IMR-90 (cell line): ENCODE measurements at regions not wholly inside any gene's neighbourhood (a gene's known extent, or its start where the extent isn't known, plus 50 kb on each side); places are given as distances from the start of the nearest gene placed in this dataset.

Source experiments
- ATAC-seq: fragments of 200-7000 bp; cut with Tn5 transposase; 2 replicates; pipeline ENCODE4 v1.9.1; 2020; ENCODE audit warnings: low read depth, mild to moderate bottlenecking, moderate library complexity
- BruUV-seq: library from RNA; stranded (reverse); fragments of 400-500 nt; replicated peaks from 2 replicates; lab custom pipeline; 2021; lab: Mats Ljungman, UMichigan
- CTCF ChIA-PET: fragments of 300-600 bp; formaldehyde crosslinking; extraction: SDS; loops from one replicate; lab custom pipeline; 2021; ENCODE audit warnings: antibody characterized with exemption; lab: Yijun Ruan, JAX
- POLR2A ChIA-PET: fragments of 300-600 bp; sonication (Branson Sonifier 250); formaldehyde crosslinking; loops from one replicate; lab custom pipeline; 2022; ENCODE audit warnings: antibody characterized with exemption; ENCODE audit not compliant: unreplicated experiment; lab: Charles Lee
- DNase-seq: peaks from one replicate; pipeline ENCODE4 v3.0.0; 2013
- H2AFZ ChIP-seq: replicated peaks from 2 replicates; pipeline ENCODE3; 2013; ENCODE audit warnings: low read length, mild to moderate bottlenecking; ENCODE audit not compliant: poor library complexity
- H2AK5ac ChIP-seq: 2 replicates; pipeline ENCODE4 v1.6.1; 2013; ENCODE audit warnings: low read depth, low read length, inconsistent platforms
- H2AK9ac ChIP-seq: replicated peaks from 2 replicates; pipeline ENCODE3; 2013; ENCODE audit warnings: mild to moderate bottlenecking, low read depth, low read length, moderate library complexity; ENCODE audit not compliant: poor library complexity
- H2BK120ac ChIP-seq: 2 replicates; pipeline ENCODE4 v1.6.1; 2013; ENCODE audit warnings: low read depth, low read length, inconsistent platforms
- H2BK15ac ChIP-seq: 3 replicates; pipeline ENCODE4 v1.6.1; 2013; ENCODE audit warnings: low read depth, low read length, inconsistent platforms
- H2BK20ac ChIP-seq: 2 replicates; pipeline ENCODE4 v1.6.1; 2013; ENCODE audit warnings: low read depth, mild to moderate bottlenecking, inconsistent platforms, low read length, moderate library complexity
- H2BK5ac ChIP-seq: 2 replicates; pipeline ENCODE4 v1.6.1; 2013; ENCODE audit warnings: mild to moderate bottlenecking, low read depth, low read length, inconsistent platforms; ENCODE audit not compliant: poor library complexity, severe bottlenecking
- H3K14ac ChIP-seq: replicated peaks from 2 replicates; pipeline ENCODE4 v1.6.1; 2013; ENCODE audit warnings: low read depth, low read length, inconsistent platforms
- H3K18ac ChIP-seq: 2 replicates; pipeline ENCODE4 v1.6.1; 2013; ENCODE audit warnings: low read depth, low read length, control low read depth
- H3K23ac ChIP-seq: 2 replicates; pipeline ENCODE4 v1.6.1; 2013; ENCODE audit warnings: low read depth, low read length, inconsistent platforms
- H3K27ac ChIP-seq: 2 replicates; pipeline ENCODE4 v1.5.1; 2013; ENCODE audit warnings: mild to moderate bottlenecking, control low read depth, low read length; ENCODE audit not compliant: insufficient read depth
- H3K27me3 ChIP-seq: 2 replicates; pipeline ENCODE4 v1.6.1; 2013; ENCODE audit warnings: low read length; ENCODE audit not compliant: control insufficient read depth, insufficient read depth
- H3K36me3 ChIP-seq: 2 replicates; pipeline ENCODE4 v1.6.1; 2013; ENCODE audit warnings: low read length, mixed read lengths; ENCODE audit not compliant: control insufficient read depth, insufficient read depth
- H3K4ac ChIP-seq: 2 replicates; pipeline ENCODE4 v1.6.1; 2013; ENCODE audit warnings: low read depth, low read length, inconsistent platforms
- H3K4me1 ChIP-seq: 2 replicates; pipeline ENCODE4 v1.6.1; 2013; ENCODE audit warnings: low read length, mixed read lengths; ENCODE audit not compliant: control insufficient read depth, insufficient read depth
- H3K4me2 ChIP-seq: 2 replicates; pipeline ENCODE4 v1.6.1; 2013; ENCODE audit warnings: low read depth, mild to moderate bottlenecking, control low read depth, low read length, moderate library complexity
- H3K4me3 ChIP-seq: 2 replicates; pipeline ENCODE4 v1.5.1; 2013; ENCODE audit warnings: low read depth, mild to moderate bottlenecking, control low read depth, low read length, moderate library complexity; ENCODE audit not compliant: insufficient read depth
- H3K56ac ChIP-seq: 2 replicates; pipeline ENCODE4 v1.6.1; 2013; ENCODE audit warnings: low read length, inconsistent platforms; ENCODE audit not compliant: insufficient read depth; ENCODE audit errors: extremely low read depth
- H3K79me1 ChIP-seq, 2 experiments: 2 replicates each; pipeline ENCODE4 v1.6.1; 2013; ENCODE audit warnings: low read length in 2 of 2, inconsistent platforms in 1 of 2, low read depth in 1 of 2
- H3K9ac ChIP-seq: 2 replicates; pipeline ENCODE4 v1.6.1; 2013; ENCODE audit warnings: low read depth, low read length, control low read depth
- H3K9me1 ChIP-seq: 2 replicates; pipeline ENCODE4 v1.6.1; 2013; ENCODE audit warnings: low read length, inconsistent platforms; ENCODE audit not compliant: insufficient read depth
- H3K9me3 ChIP-seq: 2 replicates; pipeline ENCODE4 v1.6.1; 2013; ENCODE audit warnings: low read length; ENCODE audit not compliant: control insufficient read depth, insufficient read depth
- H4K20me1 ChIP-seq: 2 replicates; pipeline ENCODE4 v1.6.1; 2013; ENCODE audit warnings: low read length, inconsistent platforms; ENCODE audit not compliant: insufficient read depth
- H4K5ac ChIP-seq: 2 replicates; pipeline ENCODE4 v1.6.1; 2013; ENCODE audit warnings: mild to moderate bottlenecking, low read depth, low read length, control low read depth
- H4K8ac ChIP-seq, 2 experiments: 2 replicates each; pipeline ENCODE4 v1.6.1; 2013; ENCODE audit warnings: low read depth in 2 of 2, low read length in 2 of 2, control low read depth in 1 of 2, inconsistent platforms in 1 of 2
- H4K91ac ChIP-seq: 2 replicates; pipeline ENCODE4 v1.6.1; 2013; ENCODE audit warnings: low read depth, low read length, inconsistent platforms; ENCODE audit not compliant: insufficient read depth
- BHLHE40 ChIP-seq: fragments of 150-350 bp; IDR thresholded peaks from 2 replicates; pipeline ENCODE4 v1.6.1; 2016; ENCODE audit warnings: mild to moderate bottlenecking, low read depth, low read length
- CEBPB ChIP-seq: IDR thresholded peaks from 2 replicates; pipeline ENCODE4 v1.6.1; 2012; ENCODE audit warnings: low read depth, low read length, improper control_type of control experiment
- CTCF ChIP-seq: conservative IDR thresholded peaks from 2 replicates; pipeline ENCODE4 v1.5.1; 2012; ENCODE audit warnings: mild to moderate bottlenecking, low read depth, low read length, improper control_type of control experiment
- FOS ChIP-seq: fragments of 150-350 bp; IDR thresholded peaks from 2 replicates; pipeline ENCODE4 v1.6.1; 2016; ENCODE audit warnings: low read depth, low read length
- MAFK ChIP-seq: IDR thresholded peaks from 2 replicates; pipeline ENCODE4 v1.6.1; 2012; ENCODE audit warnings: low read depth, low read length, improper control_type of control experiment
- MXI1 ChIP-seq: IDR thresholded peaks from 2 replicates; pipeline ENCODE4 v1.6.1; 2012; ENCODE audit warnings: low read depth, mild to moderate bottlenecking, low read length, moderate library complexity, borderline replicate concordance
- POLR2A ChIP-seq: IDR thresholded peaks from 2 replicates; pipeline ENCODE4 v1.6.1; 2012; ENCODE audit warnings: mild to moderate bottlenecking, low read depth, low read length
- RAD21 ChIP-seq: IDR thresholded peaks from 2 replicates; pipeline ENCODE4 v1.6.1; 2012; ENCODE audit warnings: low read length, improper control_type of control experiment
- RCOR1 ChIP-seq: IDR thresholded peaks from 2 replicates; pipeline ENCODE4 v1.6.1; 2012; ENCODE audit warnings: mild to moderate bottlenecking, low read length, improper control_type of control experiment; ENCODE audit not compliant: insufficient replicate concordance
- RFX5 ChIP-seq: IDR thresholded peaks from 2 replicates; pipeline ENCODE4 v1.8.0; 2012; ENCODE audit warnings: low read depth, mild to moderate bottlenecking, low read length, moderate library complexity
- SMC3 ChIP-seq: fragments of 150-350 bp; IDR thresholded peaks from 2 replicates; pipeline ENCODE4 v1.6.1; 2016; ENCODE audit warnings: low read depth, mild to moderate bottlenecking, antibody characterized with exemption, low read length, moderate library complexity
- USF2 ChIP-seq: fragments of 150-350 bp; IDR thresholded peaks from 2 replicates; pipeline ENCODE4 v1.6.1; 2017; ENCODE audit warnings: mild to moderate bottlenecking, antibody characterized with exemption, low read length, low read depth
- WGBS, 2 experiments: methylation state at CpG; one replicate each; pipeline versions ENCODE4 v1.1.5 to v1.1.7; 2013; ENCODE audit warnings: missing lambda C conversion rate in 2 of 2; ENCODE audit not compliant: insufficient read length in 1 of 2; ENCODE audit errors: extremely low coverage in 2 of 2; 5-methylcytosine and 5-hydroxymethylcytosine counted together
- dilution Hi-C: fragments of 300-500 bp; cut with HindIII; formaldehyde crosslinking; loops from one replicate; pipeline ENCODE4 v1.14.3; 2018; ENCODE audit warnings: low sequenced_read_pairs; ENCODE audit not compliant: unreplicated experiment
- in situ Hi-C: fragments of 300-500 bp; cut with MboI; formaldehyde crosslinking; loops from 3 replicates; pipeline ENCODE4 v1.14.3; 2019; ENCODE audit warnings: low sequenced_read_pairs, inconsistent platforms, mixed read lengths
- intact Hi-C: fragments of 100-400 bp; cut with micrococcal nuclease; formaldehyde crosslinking; loops from 2 replicates; pipeline ENCODE4 v1.10.0; 2022
- TF ChIP-seq, protein P1 (sequence below): fragments of 150-350 bp; IDR thresholded peaks from 2 replicates; pipeline ENCODE4 v1.6.1; 2016; ENCODE audit warnings: low read depth, mild to moderate bottlenecking, low read length, moderate library complexity, borderline replicate concordance

DNA sequence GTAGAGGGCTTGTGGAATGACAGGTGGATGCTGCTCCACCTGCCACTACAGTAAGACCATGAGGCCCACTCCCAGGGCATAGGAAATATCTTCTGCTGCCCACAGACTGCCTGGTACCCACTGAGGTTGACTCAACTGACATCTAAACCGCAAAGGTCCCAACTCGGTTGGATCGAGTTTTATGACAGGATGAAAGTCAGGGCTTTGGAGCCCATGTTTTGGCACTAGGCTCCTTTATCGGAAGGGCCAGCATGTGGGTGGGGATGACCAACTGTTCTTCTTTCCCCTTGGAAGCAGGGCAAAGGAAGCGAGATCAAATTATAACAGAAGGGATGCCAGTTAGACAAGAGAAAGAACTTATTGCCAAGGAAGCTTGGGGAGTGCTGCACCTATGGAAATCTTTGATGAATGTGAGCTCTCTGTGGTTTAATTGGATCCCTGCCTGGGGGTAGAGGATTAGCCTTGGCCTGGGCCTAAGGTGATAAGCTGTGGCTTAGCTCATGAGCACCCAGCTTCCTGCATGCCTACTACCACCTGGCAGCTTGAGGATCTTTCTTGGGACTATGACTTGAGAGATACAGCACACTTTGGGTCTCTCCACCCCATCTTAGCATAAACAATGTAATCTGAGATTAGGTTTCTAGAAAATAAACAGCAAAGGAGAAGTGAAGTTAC is 121.8 kb downstream of the KCNA5 start:
- H3K27ac ChIP-seq = no peak overlapping the region
- no peak overlapping the region; the same call in 1 of the 2 replicates for H4K5ac ChIP-seq
- H4K91ac ChIP-seq = no peak overlapping the region; the same call in none of the 2 replicates
- H3K9me3 ChIP-seq = no peaks in the 10 kb centered on the region
- TF ChIP-seq FOS = no peak
- no peak for TF ChIP-seq BHLHE40
- no peak for TF ChIP-seq MAFK
- no peak for TF ChIP-seq CTCF
- TF ChIP-seq RFX5 = no peak
- no peak for TF ChIP-seq RAD21
- TF ChIP-seq CEBPB = no peak
- TF ChIP-seq, protein P1, sequence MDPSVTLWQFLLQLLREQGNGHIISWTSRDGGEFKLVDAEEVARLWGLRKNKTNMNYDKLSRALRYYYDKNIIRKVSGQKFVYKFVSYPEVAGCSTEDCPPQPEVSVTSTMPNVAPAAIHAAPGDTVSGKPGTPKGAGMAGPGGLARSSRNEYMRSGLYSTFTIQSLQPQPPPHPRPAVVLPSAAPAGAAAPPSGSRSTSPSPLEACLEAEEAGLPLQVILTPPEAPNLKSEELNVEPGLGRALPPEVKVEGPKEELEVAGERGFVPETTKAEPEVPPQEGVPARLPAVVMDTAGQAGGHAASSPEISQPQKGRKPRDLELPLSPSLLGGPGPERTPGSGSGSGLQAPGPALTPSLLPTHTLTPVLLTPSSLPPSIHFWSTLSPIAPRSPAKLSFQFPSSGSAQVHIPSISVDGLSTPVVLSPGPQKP = no peak
- TF ChIP-seq USF2 = no peak
- TF ChIP-seq RCOR1 = no peak
- no peak for TF ChIP-seq POLR2A
- TF ChIP-seq MXI1 = no peak
- TF ChIP-seq SMC3 = no peak
- H2AK5ac ChIP-seq = peak overlapping the region; percentile 38; the same call in 1 of the 2 replicates
- peak overlapping the region; percentile 17; the same call in 1 of the 2 replicates for H3K23ac ChIP-seq
- dilution Hi-C loops (no loop called here), intact Hi-C loops (loop anchor here (5.0 kb wide), 1 partner anchor 68 kb away; no protein-coding TSS in a partner anchor), in situ Hi-C loops (loop anchor here (5.0 kb wide), 1 partner anchor 262 kb away; no protein-coding TSS in a partner anchor)
- peaks cover 14% of the 10 kb centered on the region for H3K9me1 ChIP-seq
- no peaks in the 10 kb centered on the region for H3K79me1 ChIP-seq
- ChIA-PET CTCF (no interaction called here), POLR2A (no interaction called here)
- peak overlapping the region; percentile 50 for H2AK9ac ChIP-seq
- no peaks in the 10 kb centered on the region for H3K36me3 ChIP-seq
- peak; percentile 21 for DNase-seq
- peak overlapping the region; percentile 88 for H2BK20ac ChIP-seq
- no peak overlapping the region for H3K9ac ChIP-seq
- H2BK15ac ChIP-seq = peak overlapping the region; percentile 43; the same call in 2 of the 3 replicates
- peak overlapping the region; percentile 72 for H3K14ac ChIP-seq
- no peaks in the 10 kb centered on the region for H3K27me3 ChIP-seq
- H3K4me2 ChIP-seq = no peak overlapping the region
- ATAC-seq = no peak
- WGBS, 2 experiments = 100% methylated on average over 3 of the region's 5 CpGs; no CpG with 5 or more reads in 1 of the 2 experiments
- peak overlapping the region; percentile 44 for H2BK5ac ChIP-seq
- peak overlapping the region; percentile 76 for H3K4ac ChIP-seq
- H3K4me3 ChIP-seq = no peak overlapping the region
- H3K18ac ChIP-seq = peak overlapping the region; percentile 32; the same call in 1 of the 2 replicates
- H2AFZ ChIP-seq = peak overlapping the region; percentile 28
- BruUV-seq = no TSS peak
- peak overlapping the region; percentile 83 for H2BK120ac ChIP-seq
- H4K20me1 ChIP-seq = no peaks in the 10 kb centered on the region
- H3K4me1 ChIP-seq = peaks cover 15% of the 10 kb centered on the region
- H4K8ac ChIP-seq = peak overlapping the region in 1 of 2 experiments; percentile 47; a peak in 1 of 4 replicates
- no peak overlapping the region for H3K56ac ChIP-seq
